ENCODE measurements at regions not wholly inside any gene's neighbourhood (a gene's known extent, or its start where the extent isn't known, plus 50 kb on each side); places are given as distances from the start of the nearest gene placed in this dataset.

- no peak for DNase-seq
Measured at GRCh38 chr14:58861586-58861985, 223.8 kb downstream of the DACT1 start.

DNA sequence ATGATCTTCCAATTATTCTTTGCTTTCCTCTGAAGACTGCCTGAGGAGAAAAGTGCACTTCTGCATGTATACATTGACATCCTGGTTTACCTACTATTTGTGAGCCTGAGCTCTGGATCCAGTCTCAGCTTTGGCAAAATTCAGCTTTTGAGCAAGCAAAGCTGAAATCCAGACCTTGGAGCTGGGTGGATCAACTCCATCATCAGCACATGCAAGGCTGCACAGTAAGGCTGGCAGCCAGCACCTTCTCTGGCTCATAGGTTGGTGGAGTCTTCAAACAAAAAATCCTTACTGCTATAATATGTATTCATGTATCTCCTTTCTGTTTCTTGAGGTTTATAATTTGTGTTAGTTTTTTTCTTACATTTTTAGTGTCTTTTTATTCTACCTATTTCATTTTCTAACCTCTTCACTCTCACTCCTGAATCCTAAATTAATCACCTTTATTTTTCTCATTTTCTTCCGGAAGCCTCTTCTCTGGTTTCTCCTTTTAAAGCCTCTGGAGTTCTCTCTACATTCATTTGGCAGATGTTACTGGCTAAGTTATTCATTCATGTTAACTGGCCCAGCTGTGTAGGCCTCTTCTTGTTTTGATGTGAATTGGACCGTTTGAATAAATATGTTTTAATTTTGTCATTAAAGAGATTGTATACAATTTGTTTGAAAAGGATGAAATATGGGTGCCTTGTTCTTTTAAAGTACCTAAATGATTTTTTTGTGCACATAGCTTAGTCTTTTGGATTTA is 224.8 kb downstream of the DACT1 start:
- no peak for DNase-seq

DNA sequence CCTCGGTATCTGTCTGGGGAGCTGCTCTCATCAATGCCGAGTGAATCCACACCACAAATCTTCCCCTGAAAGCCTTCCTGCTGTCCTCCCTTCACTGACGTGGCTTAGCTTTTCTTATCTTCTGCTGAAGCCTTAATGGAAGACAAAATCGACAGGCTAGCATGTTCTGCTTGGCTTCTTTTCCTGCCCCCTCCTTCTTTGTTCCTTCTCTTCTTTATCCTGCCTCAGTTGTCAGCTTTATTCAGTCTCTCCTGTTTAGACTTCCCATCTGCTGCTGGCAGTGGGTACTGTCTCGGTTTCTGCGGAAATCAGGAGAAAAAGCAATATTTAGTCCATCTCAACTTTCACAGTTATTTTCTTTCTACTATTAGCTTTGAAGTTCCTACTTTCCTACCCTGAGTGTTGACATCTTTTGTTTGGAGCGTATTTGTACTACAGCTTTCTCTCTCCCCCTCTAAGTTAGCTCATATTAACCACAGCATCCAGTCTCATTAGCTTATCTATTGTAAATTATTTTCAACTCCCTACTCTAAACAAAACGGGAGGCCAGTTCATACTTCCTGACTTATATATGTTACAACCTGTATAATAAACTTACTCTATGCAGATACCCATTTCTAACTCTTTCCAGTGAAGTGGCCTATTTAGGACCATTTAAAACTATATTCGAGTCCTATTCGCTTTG is 226.0 kb downstream of the DACT1 start:
- no peak for DNase-seq

DNA sequence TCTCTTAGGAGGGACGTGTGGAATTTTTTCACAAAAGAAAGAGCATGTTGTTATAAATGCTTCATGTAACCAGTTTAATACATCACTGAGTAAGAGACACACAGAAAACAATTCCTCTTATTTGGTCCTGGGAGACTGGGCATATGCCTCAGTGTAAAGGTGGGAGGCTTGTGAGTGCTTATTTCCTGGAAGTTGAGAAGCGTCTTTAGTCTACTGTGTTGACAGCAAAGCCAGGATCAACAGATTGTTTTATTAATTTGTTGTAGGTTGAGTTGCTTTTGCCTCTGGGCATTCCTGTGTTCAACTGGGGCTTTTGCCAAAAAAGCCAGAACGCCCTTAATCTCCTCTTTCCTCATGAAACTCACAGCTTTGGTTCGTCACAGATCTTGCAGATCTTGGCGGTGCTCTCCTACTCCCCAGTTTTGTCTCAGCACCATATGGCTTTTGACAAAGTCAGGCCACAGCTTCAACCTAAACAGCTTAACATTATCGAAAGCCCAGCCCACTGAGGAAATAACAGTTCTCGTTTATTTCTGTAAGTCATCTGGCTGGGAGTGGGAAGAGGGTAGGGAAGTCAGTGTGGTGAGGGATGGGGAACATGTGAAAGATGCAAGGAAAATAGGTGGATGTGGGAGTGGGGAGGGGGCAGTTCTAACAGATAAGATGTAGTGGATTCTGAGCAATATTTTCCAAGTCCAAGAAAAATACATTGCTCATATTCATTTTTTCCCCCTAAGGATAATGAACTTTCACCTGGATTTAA is 227.2 kb downstream of the DACT1 start:
- no peak for DNase-seq

GRCh38 chr14:58865514-58866281 is 227.9 kb downstream of the DACT1 start:
- DNase-seq, result no peak

DNA sequence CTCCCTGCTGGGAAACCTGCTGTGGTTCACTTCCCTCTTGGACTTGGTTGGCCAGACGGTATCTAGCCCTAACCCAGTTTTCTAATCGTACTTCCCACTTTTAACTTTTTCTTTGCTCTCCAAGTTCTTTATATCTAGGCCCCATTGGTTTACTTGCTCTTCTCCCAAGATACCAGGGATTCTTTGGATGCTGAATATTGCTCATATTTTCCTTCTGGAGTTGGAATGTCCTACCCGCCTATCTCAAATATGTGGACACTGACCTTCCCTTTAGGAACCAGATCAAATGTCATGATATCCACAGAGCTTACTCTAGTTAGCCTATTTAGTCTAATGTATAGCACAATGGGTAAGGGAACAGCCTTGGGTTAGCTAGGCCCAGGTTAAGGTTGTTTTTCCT is 228.6 kb downstream of the DACT1 start:
- DNase-seq, result no peak

- no peak for DNase-seq
Measured at GRCh38 chr14:58870961-58871360, 233.2 kb downstream of the DACT1 start.

- no peak for DNase-seq
Measured at GRCh38 chr14:58871573-58871972, 233.8 kb downstream of the DACT1 start.

DNA sequence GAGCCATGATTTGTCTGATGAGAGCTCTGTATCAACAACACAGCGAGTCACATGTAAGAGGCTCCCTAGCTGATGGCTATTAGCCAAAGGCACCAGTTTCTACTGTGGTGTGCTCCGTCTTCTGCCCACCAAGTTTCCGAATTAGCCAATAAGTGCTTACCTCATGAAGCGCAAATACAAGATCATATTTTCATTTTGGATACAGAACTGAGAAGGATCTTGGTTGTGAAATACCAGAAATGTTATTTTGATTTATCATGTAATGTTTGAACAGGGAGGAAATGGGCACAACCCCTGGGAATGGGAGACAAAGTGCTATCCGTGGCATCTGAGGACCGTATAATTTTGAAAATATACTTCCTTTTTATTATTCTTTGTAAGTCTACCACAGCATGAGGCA is 234.3 kb downstream of the DACT1 start:
- DNase-seq, result no peak

- no peak for DNase-seq
Measured at GRCh38 chr14:58873228-58873953, 235.6 kb downstream of the DACT1 start.

DNA sequence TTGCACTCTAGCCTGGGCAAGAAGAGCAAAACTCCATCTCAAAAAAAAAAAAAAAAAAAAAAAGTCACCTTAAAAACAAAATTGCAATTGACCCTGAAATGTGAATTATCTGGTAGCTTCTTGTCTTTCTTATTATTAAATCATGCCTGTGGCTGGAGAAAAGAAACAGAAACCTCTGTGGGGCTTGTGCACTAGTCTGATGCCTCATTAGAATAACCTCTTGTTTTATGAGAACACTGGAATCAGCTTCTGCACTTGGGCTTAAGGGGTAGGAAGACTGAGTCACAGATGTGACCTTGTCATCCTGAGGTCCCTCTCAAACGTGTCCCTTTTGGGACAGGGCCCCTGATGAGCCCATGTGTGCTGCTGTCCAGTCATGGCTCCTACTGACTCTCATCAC is 237.9 kb downstream of the DACT1 start:
- no peak for DNase-seq

DNA sequence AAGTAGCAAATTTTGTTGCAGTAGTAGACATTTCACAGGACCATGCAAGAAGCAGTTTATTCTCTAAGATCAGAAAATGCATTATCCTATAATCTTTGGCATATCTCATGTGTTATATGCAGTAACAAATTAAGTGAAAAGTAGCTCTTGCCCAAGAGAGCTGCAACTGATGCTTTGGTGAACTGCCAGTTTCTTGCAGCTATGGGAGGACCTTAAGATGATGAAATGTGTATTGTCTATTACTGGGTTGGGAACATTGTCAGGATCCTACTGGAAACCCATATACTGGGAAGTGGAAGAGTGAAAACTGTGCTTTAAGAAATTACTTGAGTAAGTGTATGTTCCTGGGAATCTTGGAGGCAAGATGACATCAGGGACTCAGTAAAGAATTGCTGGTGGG is 238.8 kb downstream of the DACT1 start:
- DNase-seq, result no peak

DNA sequence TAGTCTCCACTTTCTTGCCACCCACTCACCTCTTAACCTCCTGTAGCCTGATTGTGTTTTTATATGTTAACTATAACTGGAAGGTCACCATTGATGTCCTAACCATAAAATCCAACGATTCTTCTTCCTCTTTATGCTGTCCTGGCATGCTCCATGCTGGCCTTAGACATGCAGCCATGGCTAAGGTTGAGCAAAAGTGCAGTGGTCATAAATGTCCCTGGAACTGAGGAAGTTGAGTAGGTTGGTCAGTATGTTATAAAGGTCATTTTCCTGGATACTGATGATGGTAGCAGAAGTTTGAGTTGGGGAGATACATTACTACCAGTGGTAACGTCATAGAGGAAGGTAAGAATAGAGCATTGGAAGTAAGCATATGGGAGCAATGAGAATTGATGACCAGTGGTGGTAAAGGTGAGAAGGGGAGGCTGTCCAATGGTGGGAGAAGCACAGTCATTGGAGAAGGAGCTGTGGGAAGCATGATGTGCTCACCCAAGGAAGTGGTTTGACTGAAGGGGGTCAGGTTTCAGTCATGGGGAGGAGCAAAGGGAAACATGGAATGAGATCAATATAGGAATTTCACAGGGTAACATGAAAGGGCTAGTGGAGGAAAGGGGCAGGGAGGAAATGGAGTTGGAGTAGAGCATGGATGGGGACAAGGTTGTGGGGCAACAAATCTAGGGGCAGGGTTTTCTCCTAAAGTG is 240.8 kb downstream of the DACT1 start:
- DNase-seq, result no peak

- DNase-seq, result no peak
Measured at GRCh38 chr14:58881433-58881832, 243.7 kb downstream of the DACT1 start.

GRCh38 chr14:58882577-58883018 is 244.8 kb downstream of the DACT1 start:
- no peak for DNase-seq

DNA sequence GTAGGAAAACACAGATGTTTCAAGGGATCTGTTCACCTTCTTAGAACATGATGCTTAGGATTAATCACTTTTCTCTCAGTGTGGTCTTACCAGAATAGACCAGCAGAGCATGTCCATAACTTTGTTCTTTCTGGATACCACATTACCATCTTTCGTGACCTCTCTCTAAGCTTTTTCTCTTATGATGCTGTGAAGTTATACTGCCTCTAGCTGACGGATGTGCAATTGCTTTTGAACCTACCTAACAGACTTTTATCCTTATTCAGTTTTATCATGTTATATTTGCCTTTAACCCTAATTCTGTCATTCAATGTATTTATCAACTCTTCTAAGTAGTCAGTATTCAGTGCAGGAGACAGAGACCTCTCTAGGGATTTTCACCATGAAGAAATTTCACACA is 246.7 kb downstream of the DACT1 start:
- no peak for DNase-seq

- DNase-seq, result no peak
Measured at GRCh38 chr14:58887931-58888330, 250.2 kb downstream of the DACT1 start.

DNA sequence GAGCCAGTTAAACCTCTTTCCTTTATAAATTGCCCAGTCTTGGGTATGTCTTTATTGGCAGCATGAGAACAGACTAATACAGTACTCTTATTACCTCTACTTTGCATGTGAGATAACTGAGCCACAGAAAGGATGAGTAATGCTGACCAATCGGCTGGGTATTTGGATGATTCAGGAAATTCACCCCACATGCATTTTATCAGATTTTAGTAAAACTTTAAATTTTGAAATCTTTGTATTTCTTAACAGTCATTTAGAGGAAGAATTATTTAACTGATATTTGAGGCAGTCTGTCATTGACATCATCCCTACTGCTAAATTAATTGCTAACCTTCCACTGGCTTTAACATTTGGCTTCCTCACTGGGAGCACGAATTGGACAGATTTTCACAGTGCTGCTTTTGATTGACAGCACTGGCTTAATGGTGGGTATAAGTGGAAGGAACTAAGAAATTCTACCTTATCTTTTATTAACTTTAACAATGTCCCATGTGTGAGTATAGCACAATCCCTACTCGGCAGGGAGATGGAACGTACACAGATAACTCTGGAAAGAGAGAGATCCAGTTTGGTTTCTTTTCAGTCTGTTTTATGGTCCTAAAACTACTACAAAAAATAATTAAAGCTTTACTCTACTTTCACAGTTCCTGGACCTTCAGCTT is 261.0 kb downstream of the DACT1 start:
- DNase-seq, result no peak

- DNase-seq, result no peak
Measured at GRCh38 chr14:58899317-58899713, 261.6 kb downstream of the DACT1 start.

DNA sequence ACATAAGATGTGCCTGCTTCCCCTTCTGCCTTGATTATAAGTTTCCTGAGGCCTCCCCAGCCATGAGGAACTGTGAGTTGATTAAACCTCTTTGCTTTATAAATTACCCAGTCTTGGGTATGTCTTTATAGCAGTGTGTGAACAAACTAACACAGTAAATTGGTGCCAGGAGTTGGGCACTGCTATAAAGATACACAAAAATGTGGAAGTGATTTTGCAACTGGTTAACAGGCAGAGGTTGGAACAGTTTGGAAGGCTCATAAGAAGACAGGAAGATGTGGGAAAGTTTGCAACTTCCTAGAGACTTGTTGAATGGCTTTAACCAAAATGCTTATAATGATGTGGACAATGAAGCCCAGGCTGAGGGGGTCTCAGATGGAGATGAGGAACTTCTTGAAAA is 264.1 kb downstream of the DACT1 start:
- DNase-seq, result no peak

DNA sequence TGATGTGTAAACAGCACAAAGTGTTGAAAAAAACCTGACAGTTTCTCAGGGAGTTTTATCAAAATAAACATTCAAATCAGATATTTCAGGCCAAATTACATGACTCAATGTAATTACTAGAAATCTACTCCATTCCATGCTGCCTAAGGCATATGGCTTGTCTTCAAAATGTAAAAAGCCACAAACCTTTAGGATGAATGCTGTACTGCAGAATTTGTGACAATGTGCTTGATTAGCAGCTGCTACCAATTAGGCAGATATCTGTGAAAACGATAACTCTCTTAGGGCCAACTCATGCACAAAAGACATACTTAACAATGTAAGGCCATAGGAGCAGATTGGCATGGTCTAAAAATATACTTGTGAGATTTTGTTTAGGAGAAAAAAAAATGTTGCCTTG is 267.0 kb downstream of the DACT1 start:
- DNase-seq, result no peak

Data from activated naive CD4-positive, alpha-beta T cell (primary cell).